H9 (cell line): ENCODE measurements at regions not wholly inside any gene's neighbourhood (a gene's known extent, or its start where the extent isn't known, plus 50 kb on each side); places are given as distances from the start of the nearest gene placed in this dataset.

Experiments
- DNase-seq: peaks from one replicate; pipeline ENCODE4 v3.0.0-alpha.2; 2017
- H2AFZ ChIP-seq: one replicate; pipeline ENCODE4 v1.6.1; 2013; ENCODE audit warnings: mild to moderate bottlenecking, low read length, control low read depth, moderate library complexity
- H2AK5ac ChIP-seq: 2 replicates; pipeline ENCODE4 v1.6.1; 2013; ENCODE audit warnings: low read length, control low read depth, mixed read lengths; ENCODE audit not compliant: insufficient read length
- H2BK120ac ChIP-seq: one replicate; pipeline ENCODE4 v1.6.1; 2013; ENCODE audit warnings: low read depth, mild to moderate bottlenecking, low read length, control low read depth, inconsistent platforms; ENCODE audit not compliant: poor library complexity, severe bottlenecking
- H2BK12ac ChIP-seq: 2 replicates; pipeline ENCODE4 v1.6.1; 2013; ENCODE audit warnings: low read length, control low read depth, mixed read lengths, low read depth; ENCODE audit not compliant: insufficient read length
- H2BK15ac ChIP-seq: 2 replicates; pipeline ENCODE4 v1.6.1; 2013; ENCODE audit warnings: low read depth, low read length, control low read depth
- H2BK20ac ChIP-seq: one replicate; pipeline ENCODE4 v1.6.1; 2013; ENCODE audit warnings: low read depth, mild to moderate bottlenecking, low read length, control low read depth, inconsistent platforms; ENCODE audit not compliant: poor library complexity, severe bottlenecking
- H2BK5ac ChIP-seq: 2 replicates; pipeline ENCODE4 v1.6.1; 2013; ENCODE audit warnings: low read length, control low read depth, mixed read lengths; ENCODE audit not compliant: insufficient read length
- H3K14ac ChIP-seq: 2 replicates; pipeline ENCODE4 v1.6.1; 2013; ENCODE audit warnings: low read length, control low read depth; ENCODE audit not compliant: insufficient read depth
- H3K18ac ChIP-seq: 2 replicates; pipeline ENCODE4 v1.6.1; 2013; ENCODE audit warnings: low read depth, mild to moderate bottlenecking, mixed read lengths, low read length, control low read depth; ENCODE audit not compliant: insufficient read length
- H3K23ac ChIP-seq: 2 replicates; pipeline ENCODE4 v1.6.1; 2013; ENCODE audit warnings: low read length, control low read depth, mixed read lengths, low read depth; ENCODE audit not compliant: insufficient read length
- H3K23me2 ChIP-seq: 2 replicates; pipeline ENCODE4 v1.6.1; 2013; ENCODE audit warnings: low read depth, mild to moderate bottlenecking, mixed read lengths, low read length, control low read depth; ENCODE audit not compliant: insufficient read length, poor library complexity, severe bottlenecking
- H3K27ac ChIP-seq: 2 replicates; pipeline ENCODE4 v1.5.1; 2013; ENCODE audit warnings: low read length, control low read depth, mixed read lengths, low read depth; ENCODE audit not compliant: insufficient read length
- H3K27me3 ChIP-seq: 2 replicates; pipeline ENCODE4 v1.6.1; 2013; ENCODE audit warnings: low read length, control low read depth, inconsistent platforms; ENCODE audit not compliant: insufficient read depth
- H3K4ac ChIP-seq: 2 replicates; pipeline ENCODE4 v1.6.1; 2013; ENCODE audit warnings: low read depth, mild to moderate bottlenecking, control low read depth, inconsistent platforms, low read length, moderate library complexity
- H3K4me1 ChIP-seq: 2 replicates; pipeline ENCODE4 v1.6.1; 2013; ENCODE audit warnings: low read length, control low read depth, inconsistent platforms; ENCODE audit not compliant: insufficient read depth
- H3K4me2 ChIP-seq: 2 replicates; pipeline ENCODE4 v1.6.1; 2013; ENCODE audit warnings: low read length, control low read depth, mixed read lengths; ENCODE audit not compliant: insufficient read length, insufficient read depth
- H3K56ac ChIP-seq: 2 replicates; pipeline ENCODE4 v1.6.1; 2013; ENCODE audit warnings: low read depth, mild to moderate bottlenecking, mixed read lengths, low read length, control low read depth; ENCODE audit not compliant: insufficient read length
- H3K79me1 ChIP-seq: 2 replicates; pipeline ENCODE4 v1.6.1; 2013; ENCODE audit warnings: low read depth, mild to moderate bottlenecking, moderate library complexity, low read length, control low read depth, inconsistent platforms; ENCODE audit not compliant: insufficient read depth, poor library complexity, severe bottlenecking
- H3K79me2 ChIP-seq: 2 replicates; pipeline ENCODE4 v1.6.1; 2013; ENCODE audit warnings: low read length, control low read depth, inconsistent platforms; ENCODE audit not compliant: insufficient read depth
- H3K9ac ChIP-seq: 2 replicates; pipeline ENCODE4 v1.6.1; 2013; ENCODE audit warnings: low read length, control low read depth, mixed read lengths; ENCODE audit not compliant: insufficient read length; ENCODE audit errors: extremely low read depth
- H3K9me3 ChIP-seq: one replicate; pipeline ENCODE4 v1.6.1; 2013; ENCODE audit warnings: low read depth, low read length, inconsistent platforms; ENCODE audit not compliant: control insufficient read depth
- H3T11ph ChIP-seq: one replicate; pipeline ENCODE4 v1.6.1; 2013; ENCODE audit warnings: mild to moderate bottlenecking, low read length, control low read depth, inconsistent platforms
- H4K20me1 ChIP-seq: one replicate; pipeline ENCODE4 v1.6.1; 2013; ENCODE audit not compliant: control insufficient read depth, insufficient read length, insufficient read depth
- H4K5ac ChIP-seq: 2 replicates; pipeline ENCODE4 v1.6.1; 2013; ENCODE audit warnings: low read depth, mild to moderate bottlenecking, mixed read lengths, low read length, control low read depth; ENCODE audit not compliant: insufficient read length
- H4K8ac ChIP-seq: replicated peaks from 2 replicates; pipeline ENCODE4 v1.6.1; 2013; ENCODE audit warnings: low read length, control low read depth, mixed read lengths, low read depth; ENCODE audit not compliant: insufficient read length
- H4K91ac ChIP-seq: 2 replicates; pipeline ENCODE4 v1.6.1; 2013; ENCODE audit warnings: low read depth, mild to moderate bottlenecking, moderate library complexity, mixed read lengths, low read length, control low read depth; ENCODE audit not compliant: insufficient read length
- H3K27ac Mint-ChIP-seq, 3 experiments: 2 replicates in 2 of 3; 3 replicates in 1 of 3; pipeline ENCODE4 v1.8.0; 2020 to 2021; ENCODE audit warnings: mixed read lengths in 3 of 3, mild to moderate bottlenecking in 1 of 3, moderate library complexity in 1 of 3
- H3K27me3 Mint-ChIP-seq: 2 replicates; pipeline ENCODE4 v1.8.0; 2021; ENCODE audit warnings: low read depth, mild to moderate bottlenecking, moderate library complexity, mixed read lengths
- H3K36me3 Mint-ChIP-seq, 3 experiments: 2 replicates in 2 of 3; 3 replicates in 1 of 3; pipeline ENCODE4 v1.8.0; 2020 to 2021; ENCODE audit warnings: low read depth in 3 of 3, mixed read lengths in 3 of 3; ENCODE audit not compliant: insufficient read depth in 1 of 3
- H3K4me1 Mint-ChIP-seq, 2 experiments: 2 replicates each; pipeline ENCODE4 v1.8.0; 2020; ENCODE audit warnings: mixed read lengths in 2 of 2
- H3K4me3 Mint-ChIP-seq, 2 experiments: 2 replicates in 1 of 2; 3 replicates in 1 of 2; pipeline ENCODE4 v1.8.0; 2020 to 2021; ENCODE audit warnings: mild to moderate bottlenecking in 2 of 2, mixed read lengths in 2 of 2, moderate library complexity in 1 of 2
- H3K9me3 Mint-ChIP-seq, 2 experiments: 2 replicates in 1 of 2; 3 replicates in 1 of 2; pipeline ENCODE4 v1.8.0; 2020; ENCODE audit warnings: mild to moderate bottlenecking in 2 of 2, mixed read lengths in 2 of 2, moderate library complexity in 1 of 2
- WGBS: extraction: QIAGEN DNeasy Blood & Tissue Kit; methylation state at CpG from one replicate; pipeline ENCODE4 v1.1.7; 2013; ENCODE audit warnings: missing lambda C conversion rate, low lambda C conversion rate, mixed read lengths; ENCODE audit not compliant: insufficient read length; ENCODE audit errors: extremely low coverage; 5-methylcytosine and 5-hydroxymethylcytosine counted together
- TF ChIP-seq, protein P1 (sequence below): fragments of 200-600 bp; sonication (generic); conservative IDR thresholded peaks from 3 replicates; pipeline ENCODE4 v1.8.0; 2021; ENCODE audit warnings: antibody characterized with exemption, mild to moderate bottlenecking

GRCh38 chr12:58167622-58168021, 226.3 kb downstream of the ATP23 start:
- H3K27ac ChIP-seq: no peak overlapping the region
- H3K4me2 ChIP-seq: no peak overlapping the region
- no peaks in the 10 kb centered on the region for H3K23me2 ChIP-seq
- no peaks in the 10 kb centered on the region for H3K27me3 Mint-ChIP-seq
- no peaks in the 10 kb centered on the region for H3K9me3 ChIP-seq
- no peak for DNase-seq
- no peak overlapping the region for H2BK15ac ChIP-seq
- no peaks in the 10 kb centered on the region for H3K79me2 ChIP-seq
- no peaks in the 10 kb centered on the region for H3K79me1 ChIP-seq
- H3K4ac ChIP-seq: no peak overlapping the region
- H2AK5ac ChIP-seq: no peak overlapping the region
- no peak overlapping the region for H3K27ac Mint-ChIP-seq
- no peak overlapping the region for H2BK12ac ChIP-seq
- H4K91ac ChIP-seq: no peak overlapping the region
- H4K8ac ChIP-seq: no peak overlapping the region
- H4K20me1 ChIP-seq: no peaks in the 10 kb centered on the region
- H3K9ac ChIP-seq: no peak overlapping the region
- H3K23ac ChIP-seq: no peak overlapping the region
- H3K4me1 Mint-ChIP-seq: peaks cover 11 to 12% of the 10 kb centered on the region in 2 experiments
- H3K14ac ChIP-seq: no peak overlapping the region
- no peak overlapping the region for H3K56ac ChIP-seq
- TF ChIP-seq, protein P1, sequence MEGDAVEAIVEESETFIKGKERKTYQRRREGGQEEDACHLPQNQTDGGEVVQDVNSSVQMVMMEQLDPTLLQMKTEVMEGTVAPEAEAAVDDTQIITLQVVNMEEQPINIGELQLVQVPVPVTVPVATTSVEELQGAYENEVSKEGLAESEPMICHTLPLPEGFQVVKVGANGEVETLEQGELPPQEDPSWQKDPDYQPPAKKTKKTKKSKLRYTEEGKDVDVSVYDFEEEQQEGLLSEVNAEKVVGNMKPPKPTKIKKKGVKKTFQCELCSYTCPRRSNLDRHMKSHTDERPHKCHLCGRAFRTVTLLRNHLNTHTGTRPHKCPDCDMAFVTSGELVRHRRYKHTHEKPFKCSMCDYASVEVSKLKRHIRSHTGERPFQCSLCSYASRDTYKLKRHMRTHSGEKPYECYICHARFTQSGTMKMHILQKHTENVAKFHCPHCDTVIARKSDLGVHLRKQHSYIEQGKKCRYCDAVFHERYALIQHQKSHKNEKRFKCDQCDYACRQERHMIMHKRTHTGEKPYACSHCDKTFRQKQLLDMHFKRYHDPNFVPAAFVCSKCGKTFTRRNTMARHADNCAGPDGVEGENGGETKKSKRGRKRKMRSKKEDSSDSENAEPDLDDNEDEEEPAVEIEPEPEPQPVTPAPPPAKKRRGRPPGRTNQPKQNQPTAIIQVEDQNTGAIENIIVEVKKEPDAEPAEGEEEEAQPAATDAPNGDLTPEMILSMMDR: no peak
- H3K18ac ChIP-seq: no peak overlapping the region
- H2AFZ ChIP-seq: no peak overlapping the region
- no peak overlapping the region for H3K4me3 Mint-ChIP-seq
- H2BK120ac ChIP-seq: no peak overlapping the region
- no CpG with 5 or more reads among the region's 1 CpG for WGBS
- no peak overlapping the region for H2BK20ac ChIP-seq
- no peak overlapping the region for H4K5ac ChIP-seq
- no peaks in the 10 kb centered on the region for H3K4me1 ChIP-seq
- H3K36me3 Mint-ChIP-seq: 0 out of 7 replicates have a peak, but pooled peaks cover 0 to 1% (median 0%) of the 10 kb centered on the region in 3 experiments
- no peaks in the 10 kb centered on the region; a peak in 1 of 5 replicates for H3K9me3 Mint-ChIP-seq
- H3T11ph ChIP-seq: no peak overlapping the region
- H3K27me3 ChIP-seq: no peaks in the 10 kb centered on the region; the same call in 1 of the 2 replicates
- no peak overlapping the region for H2BK5ac ChIP-seq
